OCI-LY3 (cell line): ENCODE measurements at regions not wholly inside any gene's neighbourhood (a gene's known extent, or its start where the extent isn't known, plus 50 kb on each side); places are given as distances from the start of the nearest gene placed in this dataset.

Experiments
- CTCF ChIP-seq: fragments of 200-600, 300-600 bp; sonication (generic); IDR thresholded peaks from 2 replicates; pipeline ENCODE4 v1.5.1; 2014; ENCODE audit warnings: antibody characterized with exemption, low read length, low read depth
- EZH2phosphoT487 ChIP-seq: fragments of 200-600 bp; shearing (Covaris generic); IDR thresholded peaks from 2 replicates; pipeline ENCODE4 v1.6.1; 2018; ENCODE audit warnings: antibody characterized with exemption, mixed run types, low read depth

- TF ChIP-seq CTCF (no peak), EZH2phosphoT487 (no peak)
Measured at GRCh38 chr14:86094512-86094911, 564.6 kb downstream of the FLRT2 start.
